Panc1 (cell line): ENCODE measurements at regions not wholly inside any gene's neighbourhood (a gene's known extent, or its start where the extent isn't known, plus 50 kb on each side); places are given as distances from the start of the nearest gene placed in this dataset.

Source experiments
- CTCF ChIP-seq: fragments of 450-650 bp; IDR thresholded peaks from 2 replicates; pipeline ENCODE4 v1.5.1; 2017; ENCODE audit warnings: mild to moderate bottlenecking
- POLR2AphosphoS5 ChIP-seq: IDR thresholded peaks from 2 replicates; pipeline ENCODE4 v1.6.1; 2012; ENCODE audit warnings: mild to moderate bottlenecking, low read depth, low read length, moderate library complexity
- REST ChIP-seq, 2 experiments: IDR thresholded peaks; 2 replicates each; pipeline ENCODE4 v1.6.1; 2011 to 2012; ENCODE audit warnings: low read depth in 2 of 2, control low read depth in 1 of 2, low read length in 1 of 2, mild to moderate bottlenecking in 1 of 2, moderate library complexity in 1 of 2; ENCODE audit not compliant: insufficient read depth in 1 of 2
- TCF7L2 ChIP-seq: IDR thresholded peaks from 2 replicates; pipeline ENCODE4 v1.6.1; 2011; ENCODE audit warnings: mild to moderate bottlenecking, low read depth, low read length, inconsistent platforms

GRCh38 chr16:50462793-50463507 is 85.2 kb upstream of the NKD1 start:
- no peak for TF ChIP-seq POLR2AphosphoS5
- TF ChIP-seq CTCF = no peak
- no peak for TF ChIP-seq TCF7L2
- TF ChIP-seq REST (IDR thresholded peaks at IDR 0.05; ENCODE audit: insufficient read depth in 1 of 2, low read depth in 2 of 2, low read length in 1 of 2) = no peak
